HFFc6 (cell line): ENCODE measurements at regions not wholly inside any gene's neighbourhood (a gene's known extent, or its start where the extent isn't known, plus 50 kb on each side); places are given as distances from the start of the nearest gene placed in this dataset.

Source experiments
- DNase-seq: peaks from one replicate; pipeline ENCODE4 v3.0.0-alpha.2; 2018
- H3K27ac Mint-ChIP-seq: 2 replicates; pipeline ENCODE4 v1.8.0; 2020; ENCODE audit warnings: mild to moderate bottlenecking, mixed read lengths
- H3K27me3 Mint-ChIP-seq: 2 replicates; pipeline ENCODE4 v1.8.0; 2021; ENCODE audit warnings: mild to moderate bottlenecking, moderate library complexity, mixed read lengths; ENCODE audit not compliant: insufficient read depth
- H3K36me3 Mint-ChIP-seq: 2 replicates; pipeline ENCODE4 v1.8.0; 2021; ENCODE audit warnings: low read depth, mixed read lengths
- H3K4me1 Mint-ChIP-seq: 2 replicates; pipeline ENCODE4 v1.8.0; 2020; ENCODE audit warnings: low read depth, mixed read lengths
- H3K4me3 Mint-ChIP-seq: 2 replicates; pipeline ENCODE4 v1.8.0; 2020; ENCODE audit warnings: mild to moderate bottlenecking, moderate library complexity, mixed read lengths
- H3K9me3 Mint-ChIP-seq: 2 replicates; pipeline ENCODE4 v1.8.0; 2020; ENCODE audit warnings: mild to moderate bottlenecking, mixed read lengths
- TF ChIP-seq, protein P1 (sequence below): fragments of 200-600 bp; sonication (generic); IDR thresholded peaks from 2 replicates; pipeline ENCODE4 v1.5.0; 2021; ENCODE audit warnings: antibody characterized with exemption, mild to moderate bottlenecking

DNA sequence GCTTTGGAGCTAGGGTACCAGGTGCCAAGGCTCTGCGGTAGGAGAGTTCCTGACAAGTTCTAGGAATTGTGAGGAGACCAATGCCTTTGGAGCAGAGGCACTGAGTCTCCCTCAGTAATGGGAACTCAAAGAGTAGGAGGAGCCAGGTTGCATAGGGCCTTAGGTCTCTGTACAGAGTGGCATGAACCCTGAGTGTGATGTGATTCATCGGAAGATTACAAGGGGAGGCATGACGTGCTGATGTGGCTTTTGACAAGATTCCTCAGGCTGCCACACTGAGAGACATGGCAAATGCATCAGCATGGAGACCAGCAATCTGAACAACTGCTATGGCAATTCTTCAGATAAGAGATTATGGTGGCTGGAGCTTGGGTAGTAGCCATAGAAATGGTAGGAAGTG is 94.6 kb upstream of the SLC44A3 start:
- Mint-ChIP-seq H3K27ac (no peak overlapping the region), H3K4me3 (no peak overlapping the region), H3K4me1 (peaks cover 63% of the 10 kb centered on the region), H3K9me3 (no peaks in the 10 kb centered on the region; the same call in 1 of the 2 replicates), H3K36me3 (peaks cover 16% of the 10 kb centered on the region), H3K27me3 (peaks cover 1% of the 10 kb centered on the region; the same call in 1 of the 2 replicates)
- TF ChIP-seq, protein P1, sequence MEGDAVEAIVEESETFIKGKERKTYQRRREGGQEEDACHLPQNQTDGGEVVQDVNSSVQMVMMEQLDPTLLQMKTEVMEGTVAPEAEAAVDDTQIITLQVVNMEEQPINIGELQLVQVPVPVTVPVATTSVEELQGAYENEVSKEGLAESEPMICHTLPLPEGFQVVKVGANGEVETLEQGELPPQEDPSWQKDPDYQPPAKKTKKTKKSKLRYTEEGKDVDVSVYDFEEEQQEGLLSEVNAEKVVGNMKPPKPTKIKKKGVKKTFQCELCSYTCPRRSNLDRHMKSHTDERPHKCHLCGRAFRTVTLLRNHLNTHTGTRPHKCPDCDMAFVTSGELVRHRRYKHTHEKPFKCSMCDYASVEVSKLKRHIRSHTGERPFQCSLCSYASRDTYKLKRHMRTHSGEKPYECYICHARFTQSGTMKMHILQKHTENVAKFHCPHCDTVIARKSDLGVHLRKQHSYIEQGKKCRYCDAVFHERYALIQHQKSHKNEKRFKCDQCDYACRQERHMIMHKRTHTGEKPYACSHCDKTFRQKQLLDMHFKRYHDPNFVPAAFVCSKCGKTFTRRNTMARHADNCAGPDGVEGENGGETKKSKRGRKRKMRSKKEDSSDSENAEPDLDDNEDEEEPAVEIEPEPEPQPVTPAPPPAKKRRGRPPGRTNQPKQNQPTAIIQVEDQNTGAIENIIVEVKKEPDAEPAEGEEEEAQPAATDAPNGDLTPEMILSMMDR = no peak
- peak; percentile 33 for DNase-seq

DNA sequence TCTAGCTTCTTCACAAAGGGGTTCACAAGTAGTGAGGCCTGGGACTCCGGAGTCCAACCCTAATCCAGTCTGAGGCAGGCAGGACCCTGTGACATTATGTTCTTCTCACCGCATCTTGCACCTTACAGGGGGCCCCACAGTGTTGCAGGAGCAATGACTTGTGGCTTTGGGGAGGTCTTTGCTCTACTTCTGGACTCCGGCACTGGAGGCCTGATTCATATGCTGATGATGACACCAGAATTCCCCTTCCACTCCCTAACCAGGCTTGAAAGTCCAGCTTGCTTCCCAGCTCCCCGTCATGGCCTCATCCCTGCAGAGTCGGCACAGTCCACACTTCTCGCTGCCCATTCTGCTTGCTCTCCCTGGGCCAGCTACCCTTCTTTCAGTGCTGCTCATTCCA is 96.3 kb upstream of the SLC44A3 start:
- TF ChIP-seq, protein P1 = no peak
- H3K9me3 Mint-ChIP-seq = no peaks in the 10 kb centered on the region
- peaks cover 6% of the 10 kb centered on the region; the same call in 1 of the 2 replicates for H3K27me3 Mint-ChIP-seq
- H3K4me1 Mint-ChIP-seq = peaks cover 46% of the 10 kb centered on the region
- H3K4me3 Mint-ChIP-seq = no peak overlapping the region
- H3K36me3 Mint-ChIP-seq = peaks cover 12% of the 10 kb centered on the region
- DNase-seq = no peak
- H3K27ac Mint-ChIP-seq = peak overlapping the region; percentile 20; the same call in 1 of the 2 replicates

DNA sequence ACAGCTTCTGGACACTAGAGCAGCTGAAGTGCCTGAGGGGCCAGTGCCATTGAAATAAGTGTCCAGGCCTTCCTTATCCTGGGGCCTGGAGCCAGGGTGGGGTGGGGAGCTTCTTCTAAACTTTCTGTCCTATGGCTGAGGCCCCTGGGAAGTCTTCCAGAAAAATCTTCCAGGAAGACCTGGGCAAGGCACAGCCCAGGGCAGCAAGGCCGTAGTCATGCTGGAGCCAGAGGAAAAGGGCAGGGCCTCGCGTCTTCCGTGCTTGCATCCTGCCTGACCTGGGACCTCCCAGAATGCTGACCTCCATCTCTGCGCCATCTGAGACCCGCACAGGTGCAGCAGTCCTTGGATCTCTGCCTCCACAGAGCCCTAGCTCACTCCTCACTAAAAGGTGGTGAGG is 96.7 kb upstream of the SLC44A3 start:
- H3K36me3 Mint-ChIP-seq = peaks cover 12% of the 10 kb centered on the region
- no peak for DNase-seq
- peaks cover 7% of the 10 kb centered on the region; the same call in 1 of the 2 replicates for H3K27me3 Mint-ChIP-seq
- TF ChIP-seq, protein P1 = no peak
- H3K9me3 Mint-ChIP-seq = no peaks in the 10 kb centered on the region
- H3K4me3 Mint-ChIP-seq = no peak overlapping the region
- H3K27ac Mint-ChIP-seq = no peak overlapping the region
- H3K4me1 Mint-ChIP-seq = peaks cover 42% of the 10 kb centered on the region

DNA sequence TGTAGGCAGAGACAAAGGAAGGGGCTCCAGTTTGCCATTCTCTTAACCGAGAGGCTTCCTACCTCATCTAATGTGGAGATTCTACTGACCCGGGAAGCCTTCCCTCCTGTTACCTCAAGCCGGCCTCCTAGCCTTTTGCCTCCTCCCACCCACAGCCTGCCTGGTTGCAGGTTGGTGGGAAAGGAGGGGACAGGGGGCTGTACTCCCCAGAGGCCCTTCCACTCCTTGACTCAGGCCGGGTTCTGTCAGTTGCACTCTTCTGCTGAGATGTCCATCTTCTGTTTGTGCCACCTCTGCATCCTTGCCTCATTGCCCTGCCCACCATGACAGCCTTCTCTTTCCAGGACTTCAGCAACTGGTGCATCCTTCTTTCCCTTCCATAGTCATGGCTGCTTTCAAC is 98.0 kb upstream of the SLC44A3 start:
- H3K27me3 Mint-ChIP-seq = peaks cover 7% of the 10 kb centered on the region; the same call in 1 of the 2 replicates
- H3K4me1 Mint-ChIP-seq = peaks cover 30% of the 10 kb centered on the region
- H3K27ac Mint-ChIP-seq = no peak overlapping the region
- no peak overlapping the region for H3K4me3 Mint-ChIP-seq
- TF ChIP-seq, protein P1 = no peak
- H3K36me3 Mint-ChIP-seq = peaks cover 12% of the 10 kb centered on the region
- no peaks in the 10 kb centered on the region for H3K9me3 Mint-ChIP-seq
- no peak for DNase-seq

DNA sequence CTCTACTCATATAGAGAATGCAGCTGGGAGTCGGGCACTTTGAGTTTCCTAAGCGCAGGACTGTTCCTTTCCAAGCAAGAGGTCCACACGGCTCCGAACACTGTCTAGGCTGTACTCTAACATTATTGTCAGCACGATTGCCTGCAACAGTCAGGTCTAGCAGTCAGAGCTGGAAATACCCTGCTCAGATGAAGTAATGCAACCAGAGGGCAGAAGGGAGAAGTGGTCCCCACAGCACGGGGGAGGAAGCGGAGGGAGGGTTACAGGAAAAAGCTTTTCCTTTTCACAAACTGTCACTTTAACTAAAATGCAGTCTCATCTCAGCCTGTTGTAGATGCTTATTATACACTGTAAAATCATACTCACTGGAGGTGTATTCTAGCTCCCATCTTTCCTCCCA is 98.9 kb upstream of the SLC44A3 start:
- Mint-ChIP-seq H3K27me3 (peaks cover 7% of the 10 kb centered on the region; the same call in 1 of the 2 replicates), H3K9me3 (no peaks in the 10 kb centered on the region), H3K4me1 (peaks cover 30% of the 10 kb centered on the region), H3K4me3 (no peak overlapping the region), H3K36me3 (peaks cover 12% of the 10 kb centered on the region), H3K27ac (no peak overlapping the region)
- TF ChIP-seq, protein P1 = no peak
- DNase-seq = no peak
